Activated CD4-positive, alpha-beta T cell treated with anti-CD3 and anti-CD28 coated beads for 4 hours (primary cell): ENCODE measurements at regions not wholly inside any gene's neighbourhood (a gene's known extent, or its start where the extent isn't known, plus 50 kb on each side); places are given as distances from the start of the nearest gene placed in this dataset.

Experiments
- DNase-seq, 2 donors: peaks; one replicate each; pipeline ENCODE4 v3.0.0-alpha.2; 2020

DNA sequence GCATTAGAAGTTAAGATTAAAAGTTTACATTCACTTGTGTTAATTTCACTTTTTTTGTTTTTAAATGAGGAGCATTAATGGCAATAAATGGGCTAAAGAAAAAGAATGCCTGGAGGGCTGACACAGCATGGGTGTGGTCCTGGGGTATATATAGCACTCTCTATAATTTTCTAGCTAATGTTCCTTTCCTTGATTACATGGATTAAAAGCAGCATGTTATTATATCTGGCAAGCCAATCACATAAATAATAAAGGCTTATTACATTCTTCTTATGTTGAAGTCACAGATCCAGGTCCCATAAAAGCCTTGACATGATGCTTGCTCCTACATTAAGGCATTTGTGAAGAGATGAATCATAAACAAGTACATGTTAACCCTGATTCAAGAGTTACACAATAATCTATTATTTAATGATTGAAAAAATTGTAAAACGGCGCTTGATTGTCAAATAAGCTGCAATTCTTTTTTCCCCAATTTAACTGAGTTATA is 91.4 kb downstream of the LYPLAL1 start:
- DNase-seq = no peak

DNA sequence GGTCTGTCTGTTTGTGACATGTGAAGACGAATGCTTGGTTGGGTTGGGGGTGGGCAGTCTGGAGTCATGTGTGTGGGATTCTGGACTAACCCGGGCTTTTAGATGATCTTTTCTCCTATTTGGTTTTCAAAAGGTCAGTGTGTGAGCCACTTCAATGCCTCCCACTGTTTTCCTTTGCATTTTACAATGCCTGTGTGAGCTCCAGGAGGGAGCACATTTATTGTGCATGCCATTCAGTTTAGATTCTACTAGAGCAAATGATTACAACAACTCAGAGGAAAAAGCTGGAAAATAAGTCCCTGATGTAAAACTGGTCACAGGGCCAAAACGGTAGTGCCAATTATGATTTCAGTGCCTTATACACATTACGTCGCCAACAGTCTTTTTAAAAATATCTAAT is 90.9 kb downstream of the LYPLAL1 start:
- DNase-seq = no peak
